ENCODE measurements at regions not wholly inside any gene's neighbourhood (a gene's known extent, or its start where the extent isn't known, plus 50 kb on each side); places are given as distances from the start of the nearest gene placed in this dataset.

- WGBS, result 45% methylated on average over 2 of the region's 2 CpGs
- Histone ChIP-seq H3K27me3 (replicated peaks; ENCODE audit: insufficient read depth) (no peaks in the 10 kb centered on the region), H3K36me3 (no peaks in the 10 kb centered on the region), H3K4me1 (replicated peaks) (no peaks in the 10 kb centered on the region), H3K4me3 (no peak overlapping the region), H3K27ac (no peak overlapping the region), H3K9me3 (no peaks in the 10 kb centered on the region)
- DNase-seq (ENCODE audit: low spot score), result no peak
- TF ChIP-seq CTCF (IDR thresholded peaks at IDR 0.05), result no peak
- no peak for TF ChIP-seq POLR2AphosphoS5 (IDR thresholded peaks at IDR 0.05)
- TF ChIP-seq POLR2A (IDR thresholded peaks at IDR 0.05), result no peak
- intact Hi-C loops (cut with DNase I), result no loop called here
Measured at GRCh38 chr3:88364926-88365325, 215.2 kb downstream of the C3orf38 start.

- no peak for DNase-seq (ENCODE audit: low spot score)
Measured at GRCh38 chr3:88369337-88369736, 219.6 kb downstream of the C3orf38 start.

GRCh38 chr3:88369767-88370166, 220.0 kb downstream of the C3orf38 start:
- no peaks in the 10 kb centered on the region for H3K9me3 ChIP-seq
- 82% methylated on average over 2 of the region's 2 CpGs for WGBS
- no peak for TF ChIP-seq POLR2A (IDR thresholded peaks at IDR 0.05)
- TF ChIP-seq CTCF (IDR thresholded peaks at IDR 0.05), result no peak
- TF ChIP-seq POLR2AphosphoS5 (IDR thresholded peaks at IDR 0.05), result no peak
- H3K27me3 ChIP-seq (replicated peaks; ENCODE audit: insufficient read depth), result no peaks in the 10 kb centered on the region
- no peak for DNase-seq (ENCODE audit: low spot score)
- H3K4me3 ChIP-seq, result no peak overlapping the region
- intact Hi-C loops (cut with DNase I), result no loop called here
- H3K4me1 ChIP-seq (replicated peaks), result no peaks in the 10 kb centered on the region
- H3K36me3 ChIP-seq, result no peaks in the 10 kb centered on the region
- no peak overlapping the region for H3K27ac ChIP-seq

More at GRCh38 chr3:88369337-88369736, 219.6 kb downstream of the C3orf38 start:
- intact Hi-C loops (cut with DNase I), result no loop called here
- Histone ChIP-seq H3K4me3 (no peak overlapping the region), H3K27me3 (replicated peaks; ENCODE audit: insufficient read depth) (no peaks in the 10 kb centered on the region), H3K4me1 (replicated peaks) (no peaks in the 10 kb centered on the region), H3K27ac (no peak overlapping the region), H3K9me3 (no peaks in the 10 kb centered on the region), H3K36me3 (no peaks in the 10 kb centered on the region)
- TF ChIP-seq POLR2AphosphoS5 (IDR thresholded peaks at IDR 0.05) (no peak), CTCF (IDR thresholded peaks at IDR 0.05) (no peak), POLR2A (IDR thresholded peaks at IDR 0.05) (no peak)
- WGBS, result 90% methylated on average over 1 of the region's 1 CpG

- Histone ChIP-seq H3K27me3 (replicated peaks; ENCODE audit: insufficient read depth) (no peaks in the 10 kb centered on the region), H3K9me3 (no peaks in the 10 kb centered on the region), H3K4me3 (no peak overlapping the region), H3K27ac (no peak overlapping the region), H3K36me3 (no peaks in the 10 kb centered on the region), H3K4me1 (replicated peaks) (no peaks in the 10 kb centered on the region)
- 74% methylated on average over 5 of the region's 5 CpGs for WGBS
- intact Hi-C loops (cut with DNase I), result no loop called here
- TF ChIP-seq POLR2AphosphoS5 (IDR thresholded peaks at IDR 0.05) (no peak), POLR2A (IDR thresholded peaks at IDR 0.05) (no peak), CTCF (IDR thresholded peaks at IDR 0.05) (no peak)
- DNase-seq (ENCODE audit: low spot score), result no peak
Measured at GRCh38 chr3:88385090-88385489, 235.3 kb downstream of the C3orf38 start.

GRCh38 chr3:88398581-88398980, 248.8 kb downstream of the C3orf38 start:
- Histone ChIP-seq H3K4me3 (no peak overlapping the region), H3K9me3 (no peaks in the 10 kb centered on the region), H3K36me3 (no peaks in the 10 kb centered on the region), H3K4me1 (replicated peaks) (no peaks in the 10 kb centered on the region), H3K27me3 (replicated peaks; ENCODE audit: insufficient read depth) (no peaks in the 10 kb centered on the region), H3K27ac (no peak overlapping the region)
- DNase-seq (ENCODE audit: low spot score), result no peak
- TF ChIP-seq CTCF (IDR thresholded peaks at IDR 0.05) (no peak), POLR2A (IDR thresholded peaks at IDR 0.05) (no peak), POLR2AphosphoS5 (IDR thresholded peaks at IDR 0.05) (no peak)
- intact Hi-C loops (cut with DNase I), result no loop called here

Measured in prostate gland (tissue), 2 donors.